Adipocyte (in vitro differentiated cells): ENCODE measurements at regions not wholly inside any gene's neighbourhood (a gene's known extent, or its start where the extent isn't known, plus 50 kb on each side); places are given as distances from the start of the nearest gene placed in this dataset.

Source experiments
- DNase-seq: peaks from one replicate; pipeline ENCODE4 v3.0.0-alpha.2; 2015; ENCODE audit warnings: low read depth
- H3K27me3 ChIP-seq: replicated peaks from 2 replicates; pipeline ENCODE4 v1.7.0; 2013; ENCODE audit warnings: mild to moderate bottlenecking, low read length, moderate library complexity; ENCODE audit not compliant: control insufficient read depth, insufficient read depth
- H3K36me3 ChIP-seq: 2 replicates; pipeline ENCODE4 v1.7.0; 2013; ENCODE audit warnings: low read length, mild to moderate bottlenecking, moderate library complexity; ENCODE audit not compliant: control insufficient read depth, insufficient read depth, severe bottlenecking
- H3K4me1 ChIP-seq: 2 replicates; pipeline ENCODE4 v1.7.0; 2013; ENCODE audit warnings: mild to moderate bottlenecking, low read length, moderate library complexity; ENCODE audit not compliant: control insufficient read depth, insufficient read depth
- H3K4me3 ChIP-seq: 2 replicates; pipeline ENCODE4 v1.7.0; 2013; ENCODE audit warnings: mild to moderate bottlenecking, low read length, moderate library complexity
- H3K9ac ChIP-seq: 2 replicates; pipeline ENCODE4 v1.7.0; 2013; ENCODE audit warnings: mild to moderate bottlenecking, low read length, moderate library complexity
- H3K9me3 ChIP-seq: 2 replicates; pipeline ENCODE4 v1.7.0; 2013; ENCODE audit warnings: mild to moderate bottlenecking, low read length, moderate library complexity; ENCODE audit not compliant: control insufficient read depth

GRCh38 chr18:52216109-52216508, 123.9 kb upstream of the DCC start:
- H3K4me1 ChIP-seq: no peaks in the 10 kb centered on the region
- H3K9me3 ChIP-seq: no peaks in the 10 kb centered on the region
- no peaks in the 10 kb centered on the region for H3K27me3 ChIP-seq
- no peak for DNase-seq
- H3K9ac ChIP-seq: no peak overlapping the region
- no peak overlapping the region for H3K4me3 ChIP-seq
- no peaks in the 10 kb centered on the region for H3K36me3 ChIP-seq

GRCh38 chr18:52216666-52217065, 123.3 kb upstream of the DCC start:
- Histone ChIP-seq H3K27me3 (no peaks in the 10 kb centered on the region), H3K9me3 (no peaks in the 10 kb centered on the region), H3K4me1 (no peaks in the 10 kb centered on the region), H3K36me3 (no peaks in the 10 kb centered on the region), H3K4me3 (no peak overlapping the region), H3K9ac (no peak overlapping the region)
- DNase-seq: no peak

GRCh38 chr18:52219102-52219501, 120.9 kb upstream of the DCC start:
- Histone ChIP-seq H3K27me3 (no peaks in the 10 kb centered on the region), H3K4me1 (no peaks in the 10 kb centered on the region)

GRCh38 chr18:52220062-52220591, 119.9 kb upstream of the DCC start:
- no peak overlapping the region for H3K9ac ChIP-seq
- no peaks in the 10 kb centered on the region for H3K4me1 ChIP-seq
- DNase-seq: no peak
- no peaks in the 10 kb centered on the region for H3K36me3 ChIP-seq
- H3K4me3 ChIP-seq: no peak overlapping the region
- no peaks in the 10 kb centered on the region for H3K9me3 ChIP-seq
- H3K27me3 ChIP-seq: no peaks in the 10 kb centered on the region

More at GRCh38 chr18:52219102-52219501, 120.9 kb upstream of the DCC start:
- no peak overlapping the region for H3K9ac ChIP-seq
- H3K36me3 ChIP-seq: no peaks in the 10 kb centered on the region
- no peaks in the 10 kb centered on the region for H3K9me3 ChIP-seq
- peak; percentile 57 for DNase-seq
- H3K4me3 ChIP-seq: no peak overlapping the region

- H3K4me3 ChIP-seq: no peak overlapping the region
These were observed 117.8 kb upstream of the DCC start for GRCh38 chr18:52222211-52222610.

GRCh38 chr18:52227536-52227935, 112.5 kb upstream of the DCC start:
- DNase-seq: no peak
- H3K27me3 ChIP-seq: no peaks in the 10 kb centered on the region
- H3K9ac ChIP-seq: no peak overlapping the region

More at GRCh38 chr18:52222211-52222610, 117.8 kb upstream of the DCC start:
- Histone ChIP-seq H3K9ac (no peak overlapping the region), H3K9me3 (no peaks in the 10 kb centered on the region), H3K36me3 (no peaks in the 10 kb centered on the region), H3K27me3 (no peaks in the 10 kb centered on the region), H3K4me1 (no peaks in the 10 kb centered on the region)
- DNase-seq: no peak

GRCh38 chr18:52228166-52228565, 111.8 kb upstream of the DCC start:
- H3K27me3 ChIP-seq: no peaks in the 10 kb centered on the region
- H3K9ac ChIP-seq: no peak overlapping the region
- no peaks in the 10 kb centered on the region for H3K9me3 ChIP-seq
- no peaks in the 10 kb centered on the region for H3K4me1 ChIP-seq
- H3K4me3 ChIP-seq: no peak overlapping the region
- H3K36me3 ChIP-seq: no peaks in the 10 kb centered on the region
- no peak for DNase-seq

More at GRCh38 chr18:52227536-52227935, 112.5 kb upstream of the DCC start:
- Histone ChIP-seq H3K4me1 (no peaks in the 10 kb centered on the region), H3K4me3 (no peak overlapping the region), H3K9me3 (no peaks in the 10 kb centered on the region), H3K36me3 (no peaks in the 10 kb centered on the region)

GRCh38 chr18:52236131-52236530, 103.9 kb upstream of the DCC start:
- Histone ChIP-seq H3K36me3 (no peaks in the 10 kb centered on the region), H3K9me3 (no peaks in the 10 kb centered on the region), H3K27me3 (no peaks in the 10 kb centered on the region), H3K9ac (no peak overlapping the region), H3K4me3 (no peak overlapping the region), H3K4me1 (no peaks in the 10 kb centered on the region)
- DNase-seq: peak; percentile 19

GRCh38 chr18:52237551-52237950, 102.4 kb upstream of the DCC start:
- Histone ChIP-seq H3K9ac (no peak overlapping the region), H3K4me3 (no peak overlapping the region), H3K27me3 (no peaks in the 10 kb centered on the region), H3K4me1 (no peaks in the 10 kb centered on the region), H3K9me3 (no peaks in the 10 kb centered on the region), H3K36me3 (no peaks in the 10 kb centered on the region)
- peak; percentile 45 for DNase-seq

- DNase-seq: peak; percentile 48
These were observed 97.3 kb upstream of the DCC start for GRCh38 chr18:52242711-52243110.

GRCh38 chr18:52244658-52245057, 95.3 kb upstream of the DCC start:
- DNase-seq: no peak
- Histone ChIP-seq H3K9ac (no peak overlapping the region), H3K36me3 (no peaks in the 10 kb centered on the region), H3K4me1 (no peaks in the 10 kb centered on the region), H3K27me3 (no peaks in the 10 kb centered on the region), H3K9me3 (peaks cover 6% of the 10 kb centered on the region), H3K4me3 (no peak overlapping the region)

More at GRCh38 chr18:52242711-52243110, 97.3 kb upstream of the DCC start:
- Histone ChIP-seq H3K9me3 (peaks cover 6% of the 10 kb centered on the region), H3K27me3 (no peaks in the 10 kb centered on the region), H3K36me3 (no peaks in the 10 kb centered on the region), H3K9ac (no peak overlapping the region), H3K4me1 (no peaks in the 10 kb centered on the region), H3K4me3 (no peak overlapping the region)

- no peak overlapping the region for H3K4me3 ChIP-seq
- no peaks in the 10 kb centered on the region for H3K27me3 ChIP-seq
- DNase-seq: no peak
- no peaks in the 10 kb centered on the region for H3K4me1 ChIP-seq
- H3K9ac ChIP-seq: no peak overlapping the region
- H3K36me3 ChIP-seq: no peaks in the 10 kb centered on the region
- no peaks in the 10 kb centered on the region for H3K9me3 ChIP-seq
These were observed 85.6 kb upstream of the DCC start for GRCh38 chr18:52254367-52254766.
